Testis (tissue), 2 donors: ENCODE measurements at regions not wholly inside any gene's neighbourhood (a gene's known extent, or its start where the extent isn't known, plus 50 kb on each side); places are given as distances from the start of the nearest gene placed in this dataset.

Experiments used
- POLR2A ChIP-seq: fragments of 450-650 bp; IDR thresholded peaks from one replicate; pipeline ENCODE4 v1.6.1; 2017; ENCODE audit warnings: antibody characterized with exemption, mild to moderate bottlenecking, moderate library complexity
- TF ChIP-seq, protein P1 (sequence below), 3 experiments: fragments of 450-650 bp in 2 of 3; fragments of 200-600 bp in 1 of 3; sonication (generic) in 1 of 3; IDR thresholded peaks; one replicate each; pipeline ENCODE4 v1.5.1; 2016 to 2019; ENCODE audit warnings: antibody characterized with exemption in 3 of 3, mild to moderate bottlenecking in 2 of 3, moderate library complexity in 1 of 3

DNA sequence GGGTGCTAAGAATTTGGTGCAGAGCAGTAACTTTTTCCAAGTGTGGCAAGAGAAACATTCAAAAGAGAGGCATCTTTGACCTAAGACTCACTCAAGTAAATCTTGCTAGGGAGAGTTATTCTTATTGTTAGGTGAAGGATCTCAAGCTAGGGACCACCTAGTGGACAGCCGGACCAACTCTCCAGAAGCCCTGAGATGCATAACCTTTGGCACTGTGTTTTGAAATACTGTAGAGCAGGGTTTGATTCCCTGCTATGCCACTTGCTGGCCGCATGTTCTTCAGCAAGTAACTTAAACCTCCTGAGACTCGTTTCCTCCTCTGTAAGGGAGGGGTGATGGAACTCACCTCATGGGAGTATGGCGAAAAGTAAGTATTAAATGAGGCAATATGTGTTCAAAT, 336.1 kb upstream of the ADAMTSL1 start:
- TF ChIP-seq, protein P1, sequence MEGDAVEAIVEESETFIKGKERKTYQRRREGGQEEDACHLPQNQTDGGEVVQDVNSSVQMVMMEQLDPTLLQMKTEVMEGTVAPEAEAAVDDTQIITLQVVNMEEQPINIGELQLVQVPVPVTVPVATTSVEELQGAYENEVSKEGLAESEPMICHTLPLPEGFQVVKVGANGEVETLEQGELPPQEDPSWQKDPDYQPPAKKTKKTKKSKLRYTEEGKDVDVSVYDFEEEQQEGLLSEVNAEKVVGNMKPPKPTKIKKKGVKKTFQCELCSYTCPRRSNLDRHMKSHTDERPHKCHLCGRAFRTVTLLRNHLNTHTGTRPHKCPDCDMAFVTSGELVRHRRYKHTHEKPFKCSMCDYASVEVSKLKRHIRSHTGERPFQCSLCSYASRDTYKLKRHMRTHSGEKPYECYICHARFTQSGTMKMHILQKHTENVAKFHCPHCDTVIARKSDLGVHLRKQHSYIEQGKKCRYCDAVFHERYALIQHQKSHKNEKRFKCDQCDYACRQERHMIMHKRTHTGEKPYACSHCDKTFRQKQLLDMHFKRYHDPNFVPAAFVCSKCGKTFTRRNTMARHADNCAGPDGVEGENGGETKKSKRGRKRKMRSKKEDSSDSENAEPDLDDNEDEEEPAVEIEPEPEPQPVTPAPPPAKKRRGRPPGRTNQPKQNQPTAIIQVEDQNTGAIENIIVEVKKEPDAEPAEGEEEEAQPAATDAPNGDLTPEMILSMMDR (IDR thresholded peaks at IDR 0.05): no peak
- TF ChIP-seq POLR2A: no peak
